ENCODE measurements at regions not wholly inside any gene's neighbourhood (a gene's known extent, or its start where the extent isn't known, plus 50 kb on each side); places are given as distances from the start of the nearest gene placed in this dataset.

DNA sequence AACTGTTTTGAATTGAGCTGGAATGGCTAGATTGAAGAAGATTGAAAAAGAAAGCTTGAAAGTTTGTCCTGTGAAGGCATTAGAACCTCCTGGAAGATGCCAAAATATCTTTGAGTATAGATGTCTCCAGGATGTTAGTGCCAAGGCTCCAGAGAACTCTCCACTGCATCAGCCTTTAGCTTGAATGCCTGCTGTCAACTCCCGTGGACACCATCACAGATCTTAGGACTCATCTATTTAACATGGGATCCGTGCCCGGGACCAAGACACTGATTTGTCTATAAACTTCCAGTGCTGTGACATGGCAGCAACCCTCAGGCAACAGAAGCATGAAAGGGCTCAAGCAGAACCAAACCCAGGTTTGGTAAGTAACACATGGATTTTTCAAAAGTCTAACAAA, 670.9 kb upstream of the ST8SIA4 start:
- TF ChIP-seq, protein P1, sequence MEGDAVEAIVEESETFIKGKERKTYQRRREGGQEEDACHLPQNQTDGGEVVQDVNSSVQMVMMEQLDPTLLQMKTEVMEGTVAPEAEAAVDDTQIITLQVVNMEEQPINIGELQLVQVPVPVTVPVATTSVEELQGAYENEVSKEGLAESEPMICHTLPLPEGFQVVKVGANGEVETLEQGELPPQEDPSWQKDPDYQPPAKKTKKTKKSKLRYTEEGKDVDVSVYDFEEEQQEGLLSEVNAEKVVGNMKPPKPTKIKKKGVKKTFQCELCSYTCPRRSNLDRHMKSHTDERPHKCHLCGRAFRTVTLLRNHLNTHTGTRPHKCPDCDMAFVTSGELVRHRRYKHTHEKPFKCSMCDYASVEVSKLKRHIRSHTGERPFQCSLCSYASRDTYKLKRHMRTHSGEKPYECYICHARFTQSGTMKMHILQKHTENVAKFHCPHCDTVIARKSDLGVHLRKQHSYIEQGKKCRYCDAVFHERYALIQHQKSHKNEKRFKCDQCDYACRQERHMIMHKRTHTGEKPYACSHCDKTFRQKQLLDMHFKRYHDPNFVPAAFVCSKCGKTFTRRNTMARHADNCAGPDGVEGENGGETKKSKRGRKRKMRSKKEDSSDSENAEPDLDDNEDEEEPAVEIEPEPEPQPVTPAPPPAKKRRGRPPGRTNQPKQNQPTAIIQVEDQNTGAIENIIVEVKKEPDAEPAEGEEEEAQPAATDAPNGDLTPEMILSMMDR (IDR thresholded peaks at IDR 0.05) = no peak
- no peak for TF ChIP-seq POLR2A (IDR thresholded peaks at IDR 0.05)
